Adrenal gland (tissue), 5 donors: ENCODE measurements at regions not wholly inside any gene's neighbourhood (a gene's known extent, or its start where the extent isn't known, plus 50 kb on each side); places are given as distances from the start of the nearest gene placed in this dataset.

ENCODE experiments used
- CTCF ChIP-seq, 6 experiments: fragments of 450-650 bp in 4 of 6; fragments of 200-600 bp in 2 of 6; sonication (generic) in 1 of 6; IDR thresholded peaks; 1 replicate in 5 of 6; 2 replicates in 1 of 6; pipeline versions ENCODE4 v1.5.1 to v1.8.0; 2016 to 2021; ENCODE audit warnings: antibody characterized with exemption in 6 of 6, mild to moderate bottlenecking in 2 of 6, moderate library complexity in 1 of 6
- POLR2A ChIP-seq, 2 donors: fragments of 450-650 bp; IDR thresholded peaks; one replicate each; pipeline ENCODE4 v1.6.1; 2017; ENCODE audit warnings: antibody characterized with exemption in 2 of 2, mild to moderate bottlenecking in 2 of 2, moderate library complexity in 1 of 2
- donor health status: DM: no; HTN: no; CAD: no.

GRCh38 chr10:131694168-131694780 lies 206.5 kb upstream of the PPP2R2D start:
- TF ChIP-seq CTCF (IDR thresholded peaks at IDR 0.05) (no peak), POLR2A (IDR thresholded peaks at IDR 0.05) (no peak)
